ENCODE measurements at regions not wholly inside any gene's neighbourhood (a gene's known extent, or its start where the extent isn't known, plus 50 kb on each side); places are given as distances from the start of the nearest gene placed in this dataset.
A peak's percentile ranks its signal among the peaks of the same experiment; 100 is the strongest.

GRCh38 chr2:81303321-81303720 is 998.8 kb upstream of the LRRTM1 start:
- H3K9me3 Mint-ChIP-seq, result peaks cover 0 to 40% (median 22%) of the 10 kb centered on the region in 8 donors
- no peaks in the 10 kb centered on the region for H3K4me1 Mint-ChIP-seq
- Histone ChIP-seq H3K4me3 (ENCODE audit: low read length in 2 of 2) (no peak overlapping the region), H3K4me1 (ENCODE audit: insufficient read depth, low read length) (no peaks in the 10 kb centered on the region), H3K9me3 (ENCODE audit: control insufficient read depth in 1 of 2, low read length in 2 of 2) (no peaks in the 10 kb centered on the region), H3K36me3 (ENCODE audit: insufficient read depth, low read length) (no peaks in the 10 kb centered on the region), H3K27ac (ENCODE audit: low read depth, low read length) (no peak overlapping the region), H3K27me3 (ENCODE audit: insufficient read depth, low read length) (no peaks in the 10 kb centered on the region)
- no peak overlapping the region for H3K4me3 Mint-ChIP-seq
- intact Hi-C loops (cut with micrococcal nuclease), result no loop called here
- POLR2A ChIA-PET (ENCODE audit: partially characterized antibody), result no interaction called here
- no peak for DNase-seq
- H3K27ac Mint-ChIP-seq, result no peak overlapping the region
- CTCF ChIA-PET (ENCODE audit: partially characterized antibody), result no interaction called here
- no peaks in the 10 kb centered on the region for H3K27me3 Mint-ChIP-seq
- no peaks in the 10 kb centered on the region for H3K36me3 Mint-ChIP-seq

GRCh38 chr2:81299841-81300240 is 995.3 kb upstream of the LRRTM1 start:
- Histone ChIP-seq H3K27me3 (ENCODE audit: insufficient read depth, low read length) (no peaks in the 10 kb centered on the region), H3K9me3 (ENCODE audit: control insufficient read depth in 1 of 2, low read length in 2 of 2) (no peaks in the 10 kb centered on the region), H3K27ac (ENCODE audit: low read depth, low read length) (no peak overlapping the region), H3K4me1 (ENCODE audit: insufficient read depth, low read length) (no peaks in the 10 kb centered on the region), H3K36me3 (ENCODE audit: insufficient read depth, low read length) (no peaks in the 10 kb centered on the region), H3K4me3 (ENCODE audit: low read length in 2 of 2) (no peak overlapping the region)
- CTCF ChIA-PET (ENCODE audit: partially characterized antibody), result no interaction called here
- no peak for DNase-seq
- Mint-ChIP-seq H3K36me3 (no peaks in the 10 kb centered on the region), H3K4me1 (no peaks in the 10 kb centered on the region), H3K27me3 (no peaks in the 10 kb centered on the region), H3K27ac (no peak overlapping the region), H3K9me3 (peaks cover 0 to 47% (median 21%) of the 10 kb centered on the region in 8 donors), H3K4me3 (no peak overlapping the region)
- POLR2A ChIA-PET (ENCODE audit: partially characterized antibody), result no interaction called here
- intact Hi-C loops (cut with micrococcal nuclease), result no loop called here

GRCh38 chr2:81290846-81291245 is 986.3 kb upstream of the LRRTM1 start:
- no peaks in the 10 kb centered on the region for H3K9me3 ChIP-seq (ENCODE audit: control insufficient read depth in 1 of 2, low read length in 2 of 2)
- no peak overlapping the region for H3K4me3 ChIP-seq (ENCODE audit: low read length in 2 of 2)
- no peak for DNase-seq
- H3K27me3 ChIP-seq (ENCODE audit: insufficient read depth, low read length), result no peaks in the 10 kb centered on the region
- H3K4me1 ChIP-seq (ENCODE audit: insufficient read depth, low read length), result no peaks in the 10 kb centered on the region
- H3K36me3 ChIP-seq (ENCODE audit: insufficient read depth, low read length), result no peaks in the 10 kb centered on the region
- no peak overlapping the region for H3K27ac ChIP-seq (ENCODE audit: low read depth, low read length)
- Mint-ChIP-seq H3K27ac (peak overlapping the region in 1 of 7 donors; percentile 32), H3K36me3 (no peaks in the 10 kb centered on the region), H3K9me3 (peaks cover 0 to 27% (median 9%) of the 10 kb centered on the region in 8 donors), H3K4me1 (no peaks in the 10 kb centered on the region), H3K4me3 (no peak overlapping the region), H3K27me3 (no peaks in the 10 kb centered on the region)
- intact Hi-C loops (cut with micrococcal nuclease), result no loop called here
- CTCF ChIA-PET (ENCODE audit: partially characterized antibody), result no interaction called here
- POLR2A ChIA-PET (ENCODE audit: partially characterized antibody), result no interaction called here

GRCh38 chr2:81283081-81283480 is 978.5 kb upstream of the LRRTM1 start:
- ChIA-PET POLR2A (ENCODE audit: partially characterized antibody) (no interaction called here), CTCF (ENCODE audit: partially characterized antibody) (no interaction called here)
- no peaks in the 10 kb centered on the region for H3K27me3 Mint-ChIP-seq
- H3K9me3 ChIP-seq (ENCODE audit: control insufficient read depth in 1 of 2, low read length in 2 of 2), result peaks cover 0 to 5% of the 10 kb centered on the region in 2 donors
- H3K4me1 ChIP-seq (ENCODE audit: insufficient read depth, low read length), result no peaks in the 10 kb centered on the region
- intact Hi-C loops (cut with micrococcal nuclease), result no loop called here
- no peaks in the 10 kb centered on the region for H3K36me3 ChIP-seq (ENCODE audit: insufficient read depth, low read length)
- H3K27ac Mint-ChIP-seq, result no peak overlapping the region
- H3K9me3 Mint-ChIP-seq, result peaks cover 2 to 10% (median 5%) of the 10 kb centered on the region in 8 donors
- H3K4me1 Mint-ChIP-seq, result no peaks in the 10 kb centered on the region
- H3K4me3 Mint-ChIP-seq, result no peak overlapping the region
- no peak overlapping the region for H3K27ac ChIP-seq (ENCODE audit: low read depth, low read length)
- H3K36me3 Mint-ChIP-seq, result no peaks in the 10 kb centered on the region
- H3K27me3 ChIP-seq (ENCODE audit: insufficient read depth, low read length), result no peaks in the 10 kb centered on the region
- DNase-seq, result no peak
- no peak overlapping the region for H3K4me3 ChIP-seq (ENCODE audit: low read length in 2 of 2)

- no peak overlapping the region for H3K4me3 Mint-ChIP-seq
- Histone ChIP-seq H3K27me3 (ENCODE audit: insufficient read depth, low read length) (no peaks in the 10 kb centered on the region), H3K4me3 (ENCODE audit: low read length in 2 of 2) (no peak overlapping the region), H3K27ac (ENCODE audit: low read depth, low read length) (no peak overlapping the region), H3K9me3 (ENCODE audit: control insufficient read depth in 1 of 2, low read length in 2 of 2) (peaks cover 0 to 5% of the 10 kb centered on the region in 2 donors), H3K4me1 (ENCODE audit: insufficient read depth, low read length) (no peaks in the 10 kb centered on the region), H3K36me3 (ENCODE audit: insufficient read depth, low read length) (no peaks in the 10 kb centered on the region)
- no peaks in the 10 kb centered on the region for H3K27me3 Mint-ChIP-seq
- ChIA-PET CTCF (ENCODE audit: partially characterized antibody) (no interaction called here), POLR2A (ENCODE audit: partially characterized antibody) (no interaction called here)
- H3K36me3 Mint-ChIP-seq, result no peaks in the 10 kb centered on the region
- no peak overlapping the region for H3K27ac Mint-ChIP-seq
- no peak for DNase-seq
- intact Hi-C loops (cut with micrococcal nuclease), result no loop called here
- H3K4me1 Mint-ChIP-seq, result no peaks in the 10 kb centered on the region
- H3K9me3 Mint-ChIP-seq, result peaks cover 0 to 10% (median 4%) of the 10 kb centered on the region in 8 donors
Observed at GRCh38 chr2:81282151-81282769, 977.7 kb upstream of the LRRTM1 start.

- no peaks in the 10 kb centered on the region for H3K36me3 Mint-ChIP-seq
- no peaks in the 10 kb centered on the region for H3K27me3 ChIP-seq (ENCODE audit: insufficient read depth, low read length)
- no peak for DNase-seq
- H3K27me3 Mint-ChIP-seq, result no peaks in the 10 kb centered on the region
- ChIA-PET POLR2A (ENCODE audit: partially characterized antibody) (no interaction called here), CTCF (ENCODE audit: partially characterized antibody) (no interaction called here)
- peaks cover 0 to 24% (median 9%) of the 10 kb centered on the region in 8 donors for H3K9me3 Mint-ChIP-seq
- H3K4me3 Mint-ChIP-seq, result no peak overlapping the region
- no peak overlapping the region for H3K4me3 ChIP-seq (ENCODE audit: low read length in 2 of 2)
- no peak overlapping the region for H3K27ac ChIP-seq (ENCODE audit: low read depth, low read length)
- no peaks in the 10 kb centered on the region for H3K4me1 ChIP-seq (ENCODE audit: insufficient read depth, low read length)
- intact Hi-C loops (cut with micrococcal nuclease), result no loop called here
- H3K9me3 ChIP-seq (ENCODE audit: control insufficient read depth in 1 of 2, low read length in 2 of 2), result no peaks in the 10 kb centered on the region
- no peak overlapping the region for H3K27ac Mint-ChIP-seq
- no peaks in the 10 kb centered on the region for H3K4me1 Mint-ChIP-seq
- H3K36me3 ChIP-seq (ENCODE audit: insufficient read depth, low read length), result no peaks in the 10 kb centered on the region
Observed at GRCh38 chr2:81276595-81276994, 972.0 kb upstream of the LRRTM1 start.

- Histone ChIP-seq H3K9me3 (ENCODE audit: control insufficient read depth in 1 of 2, low read length in 2 of 2) (no peaks in the 10 kb centered on the region), H3K27me3 (ENCODE audit: insufficient read depth, low read length) (no peaks in the 10 kb centered on the region), H3K27ac (ENCODE audit: low read depth, low read length) (no peak overlapping the region), H3K36me3 (ENCODE audit: insufficient read depth, low read length) (no peaks in the 10 kb centered on the region), H3K4me1 (ENCODE audit: insufficient read depth, low read length) (no peaks in the 10 kb centered on the region), H3K4me3 (ENCODE audit: low read length in 2 of 2) (no peak overlapping the region)
- H3K27ac Mint-ChIP-seq, result no peak overlapping the region
- H3K36me3 Mint-ChIP-seq, result no peaks in the 10 kb centered on the region
- POLR2A ChIA-PET (ENCODE audit: partially characterized antibody), result no interaction called here
- peaks cover 0 to 38% (median 25%) of the 10 kb centered on the region in 8 donors for H3K9me3 Mint-ChIP-seq
- no peaks in the 10 kb centered on the region for H3K4me1 Mint-ChIP-seq
- no peak overlapping the region for H3K4me3 Mint-ChIP-seq
- intact Hi-C loops (cut with micrococcal nuclease), result no loop called here
- no peaks in the 10 kb centered on the region for H3K27me3 Mint-ChIP-seq
- CTCF ChIA-PET (ENCODE audit: partially characterized antibody), result no interaction called here
- DNase-seq, result no peak
Observed at GRCh38 chr2:81266106-81266505, 961.6 kb upstream of the LRRTM1 start.

- Mint-ChIP-seq H3K36me3 (no peaks in the 10 kb centered on the region), H3K4me1 (no peaks in the 10 kb centered on the region), H3K27me3 (no peaks in the 10 kb centered on the region), H3K9me3 (peaks cover 0 to 20% (median 15%) of the 10 kb centered on the region in 8 donors), H3K27ac (no peak overlapping the region), H3K4me3 (no peak overlapping the region)
- H3K4me3 ChIP-seq (ENCODE audit: low read length in 2 of 2), result no peak overlapping the region
- H3K27me3 ChIP-seq (ENCODE audit: insufficient read depth, low read length), result no peaks in the 10 kb centered on the region
- H3K4me1 ChIP-seq (ENCODE audit: insufficient read depth, low read length), result no peaks in the 10 kb centered on the region
- H3K36me3 ChIP-seq (ENCODE audit: insufficient read depth, low read length), result no peaks in the 10 kb centered on the region
- ChIA-PET POLR2A (ENCODE audit: partially characterized antibody) (no interaction called here), CTCF (ENCODE audit: partially characterized antibody) (no interaction called here)
- H3K27ac ChIP-seq (ENCODE audit: low read depth, low read length), result no peak overlapping the region
- no peaks in the 10 kb centered on the region for H3K9me3 ChIP-seq (ENCODE audit: control insufficient read depth in 1 of 2, low read length in 2 of 2)
- DNase-seq, result no peak
- intact Hi-C loops (cut with micrococcal nuclease), result no loop called here
Observed at GRCh38 chr2:81263989-81264388, 959.4 kb upstream of the LRRTM1 start.

Measured in CD4-positive, alpha-beta memory T cell (primary cell).